GM23338 (cell line): ENCODE measurements at regions not wholly inside any gene's neighbourhood (a gene's known extent, or its start where the extent isn't known, plus 50 kb on each side); places are given as distances from the start of the nearest gene placed in this dataset.

Experiments used
- ATAC-seq: fragments of 200-7000 bp; cut with Tn5 transposase; 3 replicates; pipeline ENCODE4 v1.9.1; 2020
- DNase-seq: peaks from one replicate; pipeline ENCODE4 v3.0.0-alpha.2; 2015; ENCODE audit warnings: low spot score
- H2AFZ ChIP-seq: fragments of 200-600 bp; sonication (generic); 2 replicates; pipeline ENCODE4 v1.8.0; 2016; ENCODE audit warnings: antibody characterized with exemption, mild to moderate bottlenecking, moderate library complexity
- H3F3A ChIP-seq: fragments of 200-600 bp; sonication (generic); replicated peaks from 2 replicates; pipeline ENCODE4 v1.8.0; 2017; ENCODE audit warnings: antibody characterized with exemption, mixed run types, low read depth
- H3K27ac ChIP-seq: fragments of 200-600 bp; sonication (generic); 2 replicates; pipeline ENCODE4 v1.6.1; 2016; ENCODE audit warnings: low read depth
- H3K27me3 ChIP-seq: fragments of 200-600 bp; sonication (generic); 2 replicates; pipeline ENCODE4 v1.8.0; 2016; ENCODE audit warnings: mild to moderate bottlenecking, mixed run types, moderate library complexity; ENCODE audit not compliant: insufficient read depth
- H3K36me3 ChIP-seq: fragments of 200-600 bp; sonication (generic); 2 replicates; pipeline ENCODE4 v1.8.0; 2016; ENCODE audit warnings: mild to moderate bottlenecking; ENCODE audit not compliant: insufficient read depth
- H3K4me1 ChIP-seq: fragments of 200-600 bp; sonication (generic); 2 replicates; pipeline ENCODE4 v1.8.0; 2016; ENCODE audit warnings: mild to moderate bottlenecking, moderate library complexity; ENCODE audit not compliant: insufficient read depth
- H3K4me2 ChIP-seq: fragments of 200-600 bp; sonication (generic); 2 replicates; pipeline ENCODE4 v1.7.1; 2017; ENCODE audit warnings: mixed run types
- H3K4me3 ChIP-seq: fragments of 200-600 bp; sonication (generic); 2 replicates; pipeline ENCODE4 v1.6.1; 2016; ENCODE audit warnings: mixed run types
- H3K79me2 ChIP-seq: fragments of 200-600 bp; sonication (generic); replicated peaks from 2 replicates; pipeline ENCODE4 v1.8.0; 2017; ENCODE audit warnings: mild to moderate bottlenecking; ENCODE audit not compliant: insufficient read depth
- H3K9me2 ChIP-seq: fragments of 200-600 bp; sonication (generic); 2 replicates; pipeline ENCODE4 v1.8.0; 2017; ENCODE audit not compliant: insufficient read depth
- H4K20me1 ChIP-seq: fragments of 200-600 bp; sonication (generic); replicated peaks from 2 replicates; pipeline ENCODE4 v1.8.0; 2017; ENCODE audit warnings: mild to moderate bottlenecking; ENCODE audit not compliant: insufficient read depth
- H3K27ac Mint-ChIP-seq: 2 replicates; pipeline ENCODE4 v1.8.0; 2020; ENCODE audit warnings: inconsistent platforms, mild to moderate bottlenecking, moderate library complexity, mixed read lengths
- H3K27me3 Mint-ChIP-seq: 3 replicates; pipeline ENCODE4 v1.8.0; 2022; ENCODE audit warnings: low read depth, mild to moderate bottlenecking, moderate library complexity, mixed read lengths, inconsistent platforms; ENCODE audit not compliant: insufficient read depth, poor library complexity
- H3K36me3 Mint-ChIP-seq: 3 replicates; pipeline ENCODE4 v1.8.0; 2021; ENCODE audit warnings: low read depth, mild to moderate bottlenecking, inconsistent platforms, moderate library complexity, mixed read lengths
- H3K4me1 Mint-ChIP-seq: 3 replicates; pipeline ENCODE4 v1.8.0; 2020; ENCODE audit warnings: mild to moderate bottlenecking, inconsistent platforms, mixed read lengths
- H3K4me3 Mint-ChIP-seq: 3 replicates; pipeline ENCODE4 v1.8.0; 2021; ENCODE audit warnings: moderate library complexity, mild to moderate bottlenecking, inconsistent platforms, mixed read lengths
- H3K9me3 Mint-ChIP-seq: 3 replicates; pipeline ENCODE4 v1.8.0; 2020; ENCODE audit warnings: moderate library complexity, mild to moderate bottlenecking, inconsistent platforms, mixed read lengths
- CREB1 ChIP-seq: fragments of 250-450 bp; sonication (Bioruptor Pico); IDR thresholded peaks from 2 replicates; pipeline ENCODE4 v1.5.0; 2020; ENCODE audit warnings: low read depth, mild to moderate bottlenecking, moderate library complexity
- EZH2 ChIP-seq: fragments of 200-600 bp; sonication (generic); IDR thresholded peaks from one replicate; pipeline ENCODE4 v1.8.0; 2017; ENCODE audit warnings: antibody characterized with exemption, mild to moderate bottlenecking, low read depth; ENCODE audit not compliant: unreplicated experiment
- EZH2phosphoT487 ChIP-seq: fragments of 200-600 bp; sonication (generic); IDR thresholded peaks from one replicate; pipeline ENCODE4 v1.8.1; 2018; ENCODE audit warnings: antibody characterized with exemption; ENCODE audit not compliant: unreplicated experiment
- JUNB ChIP-seq: IDR thresholded peaks from one replicate; pipeline ENCODE4 v1.6.1; 2016; ENCODE audit warnings: antibody characterized with exemption; ENCODE audit not compliant: unreplicated experiment
- NANOG ChIP-seq: IDR thresholded peaks from 2 replicates; pipeline ENCODE4 v1.6.1; 2016; ENCODE audit warnings: antibody characterized with exemption, borderline replicate concordance
- POLR2AphosphoS5 ChIP-seq: IDR thresholded peaks from 2 replicates; pipeline ENCODE4 v1.6.1; 2016; ENCODE audit warnings: antibody characterized with exemption, low read depth
- STAT1 ChIP-seq: IDR thresholded peaks from one replicate; pipeline ENCODE4 v1.6.1; 2016; ENCODE audit warnings: antibody characterized with exemption; ENCODE audit not compliant: unreplicated experiment
- ZNF114 ChIP-seq: fragments of 250-450 bp; sonication (Bioruptor Pico); IDR thresholded peaks from 2 replicates; pipeline ENCODE4 v1.5.0; 2020; ENCODE audit warnings: mild to moderate bottlenecking, moderate library complexity
- ZNF331 ChIP-seq: fragments of 250-450 bp; sonication (Bioruptor Pico); IDR thresholded peaks from 2 replicates; pipeline ENCODE4 v1.5.0; 2020; ENCODE audit warnings: low read depth, mild to moderate bottlenecking, moderate library complexity
- TF ChIP-seq, protein P1 (sequence below): IDR thresholded peaks from 2 replicates; pipeline ENCODE4 v1.6.1; 2016; ENCODE audit warnings: antibody characterized with exemption
- TF ChIP-seq, protein P2 (sequence below): IDR thresholded peaks from one replicate; pipeline ENCODE4 v1.6.1; 2018; ENCODE audit warnings: antibody characterized with exemption; ENCODE audit not compliant: unreplicated experiment
- TF ChIP-seq, protein P3 (sequence below): fragments of 250-450 bp; sonication (Bioruptor Pico); IDR thresholded peaks from 2 replicates; pipeline ENCODE4 v1.5.0; 2020; ENCODE audit warnings: mild to moderate bottlenecking, moderate library complexity
- TF ChIP-seq, protein P4 (sequence below), 2 experiments: fragments of 200-600 bp in 1 of 2; sonication (generic) in 1 of 2; conservative IDR thresholded peaks; 2 replicates each; pipeline versions ENCODE4 v1.5.1 to v1.6.1; 2016 to 2017; ENCODE audit warnings: antibody characterized with exemption in 2 of 2, low read depth in 2 of 2, mild to moderate bottlenecking in 2 of 2, moderate library complexity in 1 of 2

DNA sequence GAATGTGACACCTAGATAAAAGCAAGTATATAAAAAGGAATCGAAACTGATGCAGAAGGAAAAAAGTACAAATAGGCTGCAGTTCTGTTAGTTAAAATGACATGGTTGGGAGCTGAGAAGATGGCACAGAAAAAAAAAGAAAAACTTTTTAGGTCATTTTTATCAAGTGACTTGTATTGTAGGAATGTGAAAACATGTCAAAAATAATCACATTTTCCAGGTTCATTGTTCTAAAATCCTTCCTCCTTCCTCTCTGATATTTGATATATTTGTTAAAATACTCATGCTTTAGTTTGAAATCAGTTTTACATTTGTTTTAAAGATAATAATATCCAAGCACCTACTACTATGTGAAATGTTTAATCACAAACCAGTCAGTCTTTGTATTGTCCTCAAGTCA, 507.9 kb downstream of the PRKD1 start:
- no peak for ATAC-seq
- Histone ChIP-seq H3K4me1 (no peaks in the 10 kb centered on the region), H3K36me3 (no peaks in the 10 kb centered on the region), H3K9me2 (0 out of 2 replicates have a peak, but pooled peaks cover 4% of the 10 kb centered on the region), H4K20me1 (no peaks in the 10 kb centered on the region), H3K27me3 (no peaks in the 10 kb centered on the region), H3K79me2 (no peaks in the 10 kb centered on the region), H3F3A (no peaks in the 10 kb centered on the region), H3K4me2 (no peak overlapping the region), H3K27ac (no peak overlapping the region), H3K4me3 (no peak overlapping the region), H2AFZ (no peak overlapping the region)
- H3K4me1 Mint-ChIP-seq, result no peaks in the 10 kb centered on the region
- DNase-seq, result no peak
- no peak overlapping the region for H3K27ac Mint-ChIP-seq
- H3K27me3 Mint-ChIP-seq, result no peaks in the 10 kb centered on the region
- H3K36me3 Mint-ChIP-seq, result no peaks in the 10 kb centered on the region
- TF ChIP-seq, protein P1, sequence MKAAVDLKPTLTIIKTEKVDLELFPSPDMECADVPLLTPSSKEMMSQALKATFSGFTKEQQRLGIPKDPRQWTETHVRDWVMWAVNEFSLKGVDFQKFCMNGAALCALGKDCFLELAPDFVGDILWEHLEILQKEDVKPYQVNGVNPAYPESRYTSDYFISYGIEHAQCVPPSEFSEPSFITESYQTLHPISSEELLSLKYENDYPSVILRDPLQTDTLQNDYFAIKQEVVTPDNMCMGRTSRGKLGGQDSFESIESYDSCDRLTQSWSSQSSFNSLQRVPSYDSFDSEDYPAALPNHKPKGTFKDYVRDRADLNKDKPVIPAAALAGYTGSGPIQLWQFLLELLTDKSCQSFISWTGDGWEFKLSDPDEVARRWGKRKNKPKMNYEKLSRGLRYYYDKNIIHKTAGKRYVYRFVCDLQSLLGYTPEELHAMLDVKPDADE, result no peak
- TF ChIP-seq EZH2 (no peak), CREB1 (CRISPR knock-in tag) (no peak), POLR2AphosphoS5 (no peak), NANOG (no peak), STAT1 (no peak), ZNF331 (no peak), ZNF114 (CRISPR knock-in tag) (no peak), JUNB (no peak), EZH2phosphoT487 (no peak)
- TF ChIP-seq, protein P2, sequence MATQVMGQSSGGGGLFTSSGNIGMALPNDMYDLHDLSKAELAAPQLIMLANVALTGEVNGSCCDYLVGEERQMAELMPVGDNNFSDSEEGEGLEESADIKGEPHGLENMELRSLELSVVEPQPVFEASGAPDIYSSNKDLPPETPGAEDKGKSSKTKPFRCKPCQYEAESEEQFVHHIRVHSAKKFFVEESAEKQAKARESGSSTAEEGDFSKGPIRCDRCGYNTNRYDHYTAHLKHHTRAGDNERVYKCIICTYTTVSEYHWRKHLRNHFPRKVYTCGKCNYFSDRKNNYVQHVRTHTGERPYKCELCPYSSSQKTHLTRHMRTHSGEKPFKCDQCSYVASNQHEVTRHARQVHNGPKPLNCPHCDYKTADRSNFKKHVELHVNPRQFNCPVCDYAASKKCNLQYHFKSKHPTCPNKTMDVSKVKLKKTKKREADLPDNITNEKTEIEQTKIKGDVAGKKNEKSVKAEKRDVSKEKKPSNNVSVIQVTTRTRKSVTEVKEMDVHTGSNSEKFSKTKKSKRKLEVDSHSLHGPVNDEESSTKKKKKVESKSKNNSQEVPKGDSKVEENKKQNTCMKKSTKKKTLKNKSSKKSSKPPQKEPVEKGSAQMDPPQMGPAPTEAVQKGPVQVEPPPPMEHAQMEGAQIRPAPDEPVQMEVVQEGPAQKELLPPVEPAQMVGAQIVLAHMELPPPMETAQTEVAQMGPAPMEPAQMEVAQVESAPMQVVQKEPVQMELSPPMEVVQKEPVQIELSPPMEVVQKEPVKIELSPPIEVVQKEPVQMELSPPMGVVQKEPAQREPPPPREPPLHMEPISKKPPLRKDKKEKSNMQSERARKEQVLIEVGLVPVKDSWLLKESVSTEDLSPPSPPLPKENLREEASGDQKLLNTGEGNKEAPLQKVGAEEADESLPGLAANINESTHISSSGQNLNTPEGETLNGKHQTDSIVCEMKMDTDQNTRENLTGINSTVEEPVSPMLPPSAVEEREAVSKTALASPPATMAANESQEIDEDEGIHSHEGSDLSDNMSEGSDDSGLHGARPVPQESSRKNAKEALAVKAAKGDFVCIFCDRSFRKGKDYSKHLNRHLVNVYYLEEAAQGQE, result no peak
- TF ChIP-seq, protein P3, sequence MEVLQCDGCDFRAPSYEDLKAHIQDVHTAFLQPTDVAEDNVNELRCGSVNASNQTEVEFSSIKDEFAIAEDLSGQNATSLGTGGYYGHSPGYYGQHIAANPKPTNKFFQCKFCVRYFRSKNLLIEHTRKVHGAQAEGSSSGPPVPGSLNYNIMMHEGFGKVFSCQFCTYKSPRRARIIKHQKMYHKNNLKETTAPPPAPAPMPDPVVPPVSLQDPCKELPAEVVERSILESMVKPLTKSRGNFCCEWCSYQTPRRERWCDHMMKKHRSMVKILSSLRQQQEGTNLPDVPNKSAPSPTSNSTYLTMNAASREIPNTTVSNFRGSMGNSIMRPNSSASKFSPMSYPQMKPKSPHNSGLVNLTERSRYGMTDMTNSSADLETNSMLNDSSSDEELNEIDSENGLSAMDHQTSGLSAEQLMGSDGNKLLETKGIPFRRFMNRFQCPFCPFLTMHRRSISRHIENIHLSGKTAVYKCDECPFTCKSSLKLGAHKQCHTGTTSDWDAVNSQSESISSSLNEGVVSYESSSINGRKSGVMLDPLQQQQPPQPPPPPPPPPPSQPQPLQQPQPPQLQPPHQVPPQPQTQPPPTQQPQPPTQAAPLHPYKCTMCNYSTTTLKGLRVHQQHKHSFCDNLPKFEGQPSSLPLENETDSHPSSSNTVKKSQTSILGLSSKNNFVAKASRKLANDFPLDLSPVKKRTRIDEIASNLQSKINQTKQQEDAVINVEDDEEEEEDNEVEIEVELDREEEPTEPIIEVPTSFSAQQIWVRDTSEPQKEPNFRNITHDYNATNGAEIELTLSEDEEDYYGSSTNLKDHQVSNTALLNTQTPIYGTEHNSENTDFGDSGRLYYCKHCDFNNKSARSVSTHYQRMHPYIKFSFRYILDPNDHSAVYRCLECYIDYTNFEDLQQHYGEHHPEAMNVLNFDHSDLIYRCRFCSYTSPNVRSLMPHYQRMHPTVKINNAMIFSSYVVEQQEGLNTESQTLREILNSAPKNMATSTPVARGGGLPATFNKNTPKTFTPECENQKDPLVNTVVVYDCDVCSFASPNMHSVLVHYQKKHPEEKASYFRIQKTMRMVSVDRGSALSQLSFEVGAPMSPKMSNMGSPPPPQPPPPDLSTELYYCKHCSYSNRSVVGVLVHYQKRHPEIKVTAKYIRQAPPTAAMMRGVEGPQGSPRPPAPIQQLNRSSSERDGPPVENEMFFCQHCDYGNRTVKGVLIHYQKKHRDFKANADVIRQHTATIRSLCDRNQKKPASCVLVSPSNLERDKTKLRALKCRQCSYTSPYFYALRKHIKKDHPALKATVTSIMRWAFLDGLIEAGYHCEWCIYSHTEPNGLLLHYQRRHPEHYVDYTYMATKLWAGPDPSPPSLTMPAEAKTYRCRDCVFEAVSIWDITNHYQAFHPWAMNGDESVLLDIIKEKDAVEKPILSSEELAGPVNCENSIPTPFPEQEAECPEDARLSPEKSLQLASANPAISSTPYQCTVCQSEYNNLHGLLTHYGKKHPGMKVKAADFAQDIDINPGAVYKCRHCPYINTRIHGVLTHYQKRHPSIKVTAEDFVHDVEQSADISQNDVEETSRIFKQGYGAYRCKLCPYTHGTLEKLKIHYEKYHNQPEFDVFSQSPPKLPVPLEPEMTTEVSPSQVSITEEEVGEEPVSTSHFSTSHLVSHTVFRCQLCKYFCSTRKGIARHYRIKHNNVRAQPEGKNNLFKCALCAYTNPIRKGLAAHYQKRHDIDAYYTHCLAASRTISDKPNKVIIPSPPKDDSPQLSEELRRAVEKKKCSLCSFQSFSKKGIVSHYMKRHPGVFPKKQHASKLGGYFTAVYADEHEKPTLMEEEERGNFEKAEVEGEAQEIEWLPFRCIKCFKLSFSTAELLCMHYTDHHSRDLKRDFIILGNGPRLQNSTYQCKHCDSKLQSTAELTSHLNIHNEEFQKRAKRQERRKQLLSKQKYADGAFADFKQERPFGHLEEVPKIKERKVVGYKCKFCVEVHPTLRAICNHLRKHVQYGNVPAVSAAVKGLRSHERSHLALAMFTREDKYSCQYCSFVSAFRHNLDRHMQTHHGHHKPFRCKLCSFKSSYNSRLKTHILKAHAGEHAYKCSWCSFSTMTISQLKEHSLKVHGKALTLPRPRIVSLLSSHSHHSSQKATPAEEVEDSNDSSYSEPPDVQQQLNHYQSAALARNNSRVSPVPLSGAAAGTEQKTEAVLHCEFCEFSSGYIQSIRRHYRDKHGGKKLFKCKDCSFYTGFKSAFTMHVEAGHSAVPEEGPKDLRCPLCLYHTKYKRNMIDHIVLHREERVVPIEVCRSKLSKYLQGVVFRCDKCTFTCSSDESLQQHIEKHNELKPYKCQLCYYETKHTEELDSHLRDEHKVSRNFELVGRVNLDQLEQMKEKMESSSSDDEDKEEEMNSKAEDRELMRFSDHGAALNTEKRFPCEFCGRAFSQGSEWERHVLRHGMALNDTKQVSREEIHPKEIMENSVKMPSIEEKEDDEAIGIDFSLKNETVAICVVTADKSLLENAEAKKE (CRISPR knock-in tag), result no peak
- TF ChIP-seq, protein P4, sequence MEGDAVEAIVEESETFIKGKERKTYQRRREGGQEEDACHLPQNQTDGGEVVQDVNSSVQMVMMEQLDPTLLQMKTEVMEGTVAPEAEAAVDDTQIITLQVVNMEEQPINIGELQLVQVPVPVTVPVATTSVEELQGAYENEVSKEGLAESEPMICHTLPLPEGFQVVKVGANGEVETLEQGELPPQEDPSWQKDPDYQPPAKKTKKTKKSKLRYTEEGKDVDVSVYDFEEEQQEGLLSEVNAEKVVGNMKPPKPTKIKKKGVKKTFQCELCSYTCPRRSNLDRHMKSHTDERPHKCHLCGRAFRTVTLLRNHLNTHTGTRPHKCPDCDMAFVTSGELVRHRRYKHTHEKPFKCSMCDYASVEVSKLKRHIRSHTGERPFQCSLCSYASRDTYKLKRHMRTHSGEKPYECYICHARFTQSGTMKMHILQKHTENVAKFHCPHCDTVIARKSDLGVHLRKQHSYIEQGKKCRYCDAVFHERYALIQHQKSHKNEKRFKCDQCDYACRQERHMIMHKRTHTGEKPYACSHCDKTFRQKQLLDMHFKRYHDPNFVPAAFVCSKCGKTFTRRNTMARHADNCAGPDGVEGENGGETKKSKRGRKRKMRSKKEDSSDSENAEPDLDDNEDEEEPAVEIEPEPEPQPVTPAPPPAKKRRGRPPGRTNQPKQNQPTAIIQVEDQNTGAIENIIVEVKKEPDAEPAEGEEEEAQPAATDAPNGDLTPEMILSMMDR (conservative IDR thresholded peaks at IDR 0.05; ENCODE audit: low read depth in 2 of 2), result no peak
- no peak overlapping the region for H3K4me3 Mint-ChIP-seq
- H3K9me3 Mint-ChIP-seq, result peaks cover 8% of the 10 kb centered on the region; the same call in 2 of the 3 replicates
